ENCODE measurements at regions not wholly inside any gene's neighbourhood (a gene's known extent, or its start where the extent isn't known, plus 50 kb on each side); places are given as distances from the start of the nearest gene placed in this dataset.

DNA sequence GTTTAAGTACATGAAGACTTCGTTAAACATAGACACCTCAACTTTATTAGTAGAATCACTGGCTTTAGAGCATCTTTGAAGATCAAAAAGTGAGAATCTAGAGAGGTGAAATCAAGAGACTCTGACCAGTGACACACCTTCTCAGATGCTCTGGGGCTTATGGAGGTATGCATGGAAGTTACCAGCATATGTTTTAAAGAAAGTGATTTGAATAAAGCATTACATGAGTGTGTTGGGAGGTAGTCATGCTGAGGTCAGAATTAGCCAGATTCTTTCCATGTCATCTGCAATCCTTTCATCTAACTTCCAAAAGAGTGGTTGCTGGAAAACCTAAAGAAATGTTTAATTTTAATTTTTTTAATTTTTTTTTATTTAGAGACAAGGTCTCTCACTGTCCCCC, 658.0 kb upstream of the GOLIM4 start:
- TF ChIP-seq, protein P1, sequence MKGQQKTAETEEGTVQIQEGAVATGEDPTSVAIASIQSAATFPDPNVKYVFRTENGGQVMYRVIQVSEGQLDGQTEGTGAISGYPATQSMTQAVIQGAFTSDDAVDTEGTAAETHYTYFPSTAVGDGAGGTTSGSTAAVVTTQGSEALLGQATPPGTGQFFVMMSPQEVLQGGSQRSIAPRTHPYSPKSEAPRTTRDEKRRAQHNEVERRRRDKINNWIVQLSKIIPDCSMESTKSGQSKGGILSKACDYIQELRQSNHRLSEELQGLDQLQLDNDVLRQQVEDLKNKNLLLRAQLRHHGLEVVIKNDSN (IDR thresholded peaks at IDR 0.05) = no peak
- TF ChIP-seq NFIC (IDR thresholded peaks at IDR 0.05) (no peak), TAF1 (IDR thresholded peaks at IDR 0.05; ENCODE audit: low read depth) (no peak), RAD21 (IDR thresholded peaks at IDR 0.05; ENCODE audit: low read depth) (no peak), CEBPB (IDR thresholded peaks at IDR 0.05) (no peak), EP300 (IDR thresholded peaks at IDR 0.05; ENCODE audit: borderline replicate concordance) (no peak), CREB1 (IDR thresholded peaks at IDR 0.05; ENCODE audit: low read depth) (no peak), YY1 (IDR thresholded peaks at IDR 0.05; ENCODE audit: low read depth) (no peak), FOXM1 (IDR thresholded peaks at IDR 0.05; ENCODE audit: borderline replicate concordance, low read depth) (no peak), TCF12 (IDR thresholded peaks at IDR 0.05; ENCODE audit: low read depth) (no peak)
- TF ChIP-seq, protein P2, sequence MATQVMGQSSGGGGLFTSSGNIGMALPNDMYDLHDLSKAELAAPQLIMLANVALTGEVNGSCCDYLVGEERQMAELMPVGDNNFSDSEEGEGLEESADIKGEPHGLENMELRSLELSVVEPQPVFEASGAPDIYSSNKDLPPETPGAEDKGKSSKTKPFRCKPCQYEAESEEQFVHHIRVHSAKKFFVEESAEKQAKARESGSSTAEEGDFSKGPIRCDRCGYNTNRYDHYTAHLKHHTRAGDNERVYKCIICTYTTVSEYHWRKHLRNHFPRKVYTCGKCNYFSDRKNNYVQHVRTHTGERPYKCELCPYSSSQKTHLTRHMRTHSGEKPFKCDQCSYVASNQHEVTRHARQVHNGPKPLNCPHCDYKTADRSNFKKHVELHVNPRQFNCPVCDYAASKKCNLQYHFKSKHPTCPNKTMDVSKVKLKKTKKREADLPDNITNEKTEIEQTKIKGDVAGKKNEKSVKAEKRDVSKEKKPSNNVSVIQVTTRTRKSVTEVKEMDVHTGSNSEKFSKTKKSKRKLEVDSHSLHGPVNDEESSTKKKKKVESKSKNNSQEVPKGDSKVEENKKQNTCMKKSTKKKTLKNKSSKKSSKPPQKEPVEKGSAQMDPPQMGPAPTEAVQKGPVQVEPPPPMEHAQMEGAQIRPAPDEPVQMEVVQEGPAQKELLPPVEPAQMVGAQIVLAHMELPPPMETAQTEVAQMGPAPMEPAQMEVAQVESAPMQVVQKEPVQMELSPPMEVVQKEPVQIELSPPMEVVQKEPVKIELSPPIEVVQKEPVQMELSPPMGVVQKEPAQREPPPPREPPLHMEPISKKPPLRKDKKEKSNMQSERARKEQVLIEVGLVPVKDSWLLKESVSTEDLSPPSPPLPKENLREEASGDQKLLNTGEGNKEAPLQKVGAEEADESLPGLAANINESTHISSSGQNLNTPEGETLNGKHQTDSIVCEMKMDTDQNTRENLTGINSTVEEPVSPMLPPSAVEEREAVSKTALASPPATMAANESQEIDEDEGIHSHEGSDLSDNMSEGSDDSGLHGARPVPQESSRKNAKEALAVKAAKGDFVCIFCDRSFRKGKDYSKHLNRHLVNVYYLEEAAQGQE (IDR thresholded peaks at IDR 0.05; ENCODE audit: low read depth) = no peak
- TF ChIP-seq, protein P3, sequence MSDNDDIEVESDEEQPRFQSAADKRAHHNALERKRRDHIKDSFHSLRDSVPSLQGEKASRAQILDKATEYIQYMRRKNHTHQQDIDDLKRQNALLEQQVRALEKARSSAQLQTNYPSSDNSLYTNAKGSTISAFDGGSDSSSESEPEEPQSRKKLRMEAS (IDR thresholded peaks at IDR 0.05) = no peak
